Activated T-cell treated with anti-CD3 and anti-CD28 coated beads for 48 hours (primary cell): ENCODE measurements at regions not wholly inside any gene's neighbourhood (a gene's known extent, or its start where the extent isn't known, plus 50 kb on each side); places are given as distances from the start of the nearest gene placed in this dataset.

ENCODE experiments used
- DNase-seq: peaks from one replicate; pipeline ENCODE4 v3.0.0-alpha.2; 2020; ENCODE audit warnings: low read depth

DNA sequence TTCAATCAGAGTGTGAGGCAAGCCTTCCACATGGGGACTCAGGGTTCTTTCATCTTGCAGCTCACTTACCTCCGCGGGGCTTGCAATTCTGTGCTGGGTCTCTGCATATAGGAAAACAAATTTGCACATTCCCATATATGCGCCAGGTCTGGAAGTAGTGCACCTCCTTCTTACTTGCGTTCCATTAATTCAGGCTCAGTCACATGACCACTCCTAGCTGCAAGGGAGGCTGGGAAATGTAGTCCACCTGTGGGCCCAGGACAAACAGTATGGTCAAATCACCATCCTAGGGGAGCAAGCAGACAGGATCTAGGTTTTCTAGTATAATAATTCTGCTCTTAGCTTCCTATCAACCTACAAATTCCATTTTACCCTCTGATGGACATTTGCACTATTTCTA lies 160.4 kb downstream of the AACS start:
- DNase-seq: no peak

DNA sequence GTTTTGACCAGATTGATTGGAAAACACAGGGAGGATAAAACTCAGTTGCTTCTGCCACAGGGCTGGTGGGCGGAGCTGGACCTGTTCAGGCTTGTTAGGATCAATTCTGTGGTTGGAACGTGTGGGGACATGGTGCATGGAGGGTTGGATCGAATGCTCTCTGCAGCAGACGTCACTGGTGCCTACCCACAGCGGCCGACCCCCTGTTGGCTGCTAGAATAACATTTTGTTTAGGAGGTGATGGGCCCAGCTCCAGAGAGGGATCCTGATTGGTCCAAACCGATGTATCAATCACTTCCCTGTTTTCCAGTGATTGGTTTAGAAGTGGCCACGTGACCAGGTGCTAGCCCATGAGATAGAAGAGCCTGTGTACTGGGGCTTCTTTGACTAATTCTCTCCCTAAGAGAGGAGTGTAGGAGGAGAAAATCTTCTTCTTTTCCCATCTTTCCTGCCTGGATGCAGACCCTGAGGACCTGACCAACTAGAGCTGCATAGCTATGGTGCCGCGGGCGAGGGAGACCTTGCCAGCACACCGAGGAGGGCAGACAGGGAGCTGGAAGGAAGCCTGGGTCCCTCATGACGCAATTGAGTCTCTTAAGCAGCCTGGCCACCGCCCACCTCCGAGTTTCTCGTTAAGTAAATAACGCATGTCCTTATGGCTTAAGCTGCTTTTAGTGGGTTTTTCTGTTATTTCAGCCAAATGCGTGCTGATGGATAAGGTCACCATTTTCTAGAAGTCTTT lies 163.5 kb downstream of the AACS start:
- DNase-seq: no peak

DNA sequence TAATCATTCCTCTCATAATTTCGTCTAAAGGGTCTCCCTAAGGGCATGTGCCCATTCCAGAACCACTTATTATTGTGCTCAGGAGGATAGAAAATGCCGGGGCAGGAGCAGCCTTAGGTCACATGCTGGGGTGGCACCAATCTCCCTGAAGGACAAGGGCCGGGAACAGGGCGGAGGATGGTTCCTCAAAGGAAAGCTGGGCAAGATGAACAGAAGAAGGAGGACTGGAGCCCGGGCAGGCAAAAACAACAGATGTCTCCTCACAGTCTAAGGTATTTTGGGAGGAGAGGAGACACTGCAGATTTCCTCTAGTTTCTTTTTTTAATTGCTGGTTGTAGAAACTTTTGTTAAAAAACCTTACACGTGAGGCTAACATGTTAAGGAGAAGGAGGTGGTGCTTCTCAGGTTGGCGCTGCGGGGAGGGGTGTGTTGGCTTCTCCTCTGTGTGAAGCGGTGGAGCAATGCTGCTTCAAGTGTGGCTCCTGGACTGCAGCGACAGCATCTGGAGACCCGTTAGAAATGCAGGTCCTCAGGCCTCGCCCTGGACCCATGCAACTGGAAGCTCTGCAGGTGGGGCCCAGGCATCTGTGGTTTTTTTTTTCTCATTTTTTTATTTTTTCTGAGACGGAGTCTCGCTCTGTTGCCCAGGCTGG lies 164.8 kb downstream of the AACS start:
- no peak for DNase-seq

DNA sequence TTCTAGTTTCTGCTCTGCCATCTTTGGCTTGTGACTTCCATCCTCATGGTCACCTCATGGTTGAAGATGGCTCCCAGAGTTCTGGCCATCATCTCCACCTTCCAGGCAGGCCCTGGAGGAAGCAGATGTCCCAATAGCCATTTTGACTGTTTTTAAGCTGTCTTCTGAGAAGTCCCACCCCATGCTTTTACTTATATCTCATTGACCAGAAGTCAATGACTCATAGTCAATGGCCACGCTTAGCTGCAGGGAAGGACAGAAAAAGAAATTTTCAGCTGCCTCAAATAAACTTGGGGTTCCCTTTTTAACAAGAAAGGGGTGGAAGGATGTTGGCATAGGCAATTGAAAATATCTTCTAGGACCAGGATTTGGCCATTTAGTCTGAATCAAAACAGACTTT lies 168.1 kb downstream of the AACS start:
- no peak for DNase-seq

DNA sequence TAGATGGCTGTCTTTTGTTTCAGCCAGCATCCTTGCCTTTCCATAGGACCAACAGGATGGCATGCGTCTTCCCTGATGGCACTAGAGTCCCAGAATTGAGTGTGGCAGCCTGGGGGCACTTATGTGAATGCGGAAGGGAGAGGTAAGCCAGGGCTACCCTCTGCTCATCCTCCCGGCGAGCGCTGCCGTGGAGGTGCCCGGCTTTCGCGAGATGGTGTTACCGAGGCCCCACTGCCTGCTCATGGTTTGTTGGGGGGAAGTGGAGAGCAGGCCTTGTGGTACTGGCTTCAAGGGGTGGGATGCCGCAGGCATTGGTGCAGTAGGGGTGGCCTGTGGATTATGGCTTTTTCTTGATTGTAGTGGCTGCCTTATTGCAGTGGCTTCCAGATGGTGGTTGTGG lies 174.3 kb downstream of the AACS start:
- DNase-seq: no peak

DNA sequence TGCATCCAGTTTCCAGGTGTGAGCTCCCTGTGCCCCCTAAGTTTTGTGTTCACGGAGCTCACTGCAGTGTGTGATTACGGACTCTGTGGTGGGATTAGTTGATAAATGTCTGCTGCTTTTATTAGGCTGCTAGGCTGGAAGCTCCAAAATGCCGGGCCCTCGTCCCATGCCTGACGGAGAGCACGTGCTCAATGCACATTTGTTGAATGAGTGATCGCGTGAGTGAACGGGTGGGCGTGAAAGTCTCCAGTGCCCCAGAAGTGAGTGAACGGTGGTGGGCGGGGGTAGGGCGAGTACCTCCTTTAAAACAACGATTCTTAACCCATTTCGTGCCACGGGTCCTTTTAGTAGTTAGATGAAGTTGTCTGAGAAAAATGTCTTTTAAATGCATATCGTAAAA lies 175.5 kb downstream of the AACS start:
- DNase-seq: no peak

DNA sequence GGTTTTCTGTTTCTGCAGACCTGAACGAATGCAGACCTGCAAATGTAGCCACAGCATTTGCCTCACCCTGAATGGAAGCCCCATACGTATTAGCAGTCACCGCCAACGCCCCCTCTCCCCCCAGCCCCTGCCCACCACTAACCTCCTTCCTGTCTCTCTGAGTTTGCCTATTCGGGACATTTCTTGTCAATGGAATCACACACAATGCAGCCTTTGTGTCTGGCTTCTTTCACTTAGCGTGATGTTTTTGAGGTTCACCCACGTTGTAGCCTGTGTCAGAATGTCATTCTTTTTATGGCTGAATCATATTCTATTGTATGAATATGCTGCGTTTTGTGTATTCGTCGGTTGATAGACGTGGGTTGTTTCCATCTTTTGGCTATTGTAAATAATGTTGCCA lies 178.6 kb downstream of the AACS start:
- DNase-seq: no peak

DNA sequence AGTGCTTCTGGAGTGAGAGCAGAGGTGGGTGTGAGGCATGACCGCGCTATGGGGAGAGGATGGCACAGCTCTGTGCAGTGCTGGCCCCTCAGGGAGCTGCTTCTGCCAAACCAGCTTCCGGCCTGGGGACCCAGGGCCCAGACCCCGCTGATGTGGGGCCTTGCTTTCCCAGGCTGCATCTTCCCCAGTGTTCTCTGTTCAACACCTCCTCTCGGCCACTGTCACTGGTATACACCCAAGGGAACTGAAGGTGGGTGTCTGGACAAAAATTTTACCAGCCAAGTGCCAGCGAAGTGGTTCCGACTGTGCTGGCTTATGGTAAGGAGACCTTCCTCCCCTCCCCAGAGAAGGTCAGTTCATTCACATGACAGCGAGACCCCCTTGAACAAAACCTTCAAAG lies 179.1 kb downstream of the AACS start:
- no peak for DNase-seq

DNA sequence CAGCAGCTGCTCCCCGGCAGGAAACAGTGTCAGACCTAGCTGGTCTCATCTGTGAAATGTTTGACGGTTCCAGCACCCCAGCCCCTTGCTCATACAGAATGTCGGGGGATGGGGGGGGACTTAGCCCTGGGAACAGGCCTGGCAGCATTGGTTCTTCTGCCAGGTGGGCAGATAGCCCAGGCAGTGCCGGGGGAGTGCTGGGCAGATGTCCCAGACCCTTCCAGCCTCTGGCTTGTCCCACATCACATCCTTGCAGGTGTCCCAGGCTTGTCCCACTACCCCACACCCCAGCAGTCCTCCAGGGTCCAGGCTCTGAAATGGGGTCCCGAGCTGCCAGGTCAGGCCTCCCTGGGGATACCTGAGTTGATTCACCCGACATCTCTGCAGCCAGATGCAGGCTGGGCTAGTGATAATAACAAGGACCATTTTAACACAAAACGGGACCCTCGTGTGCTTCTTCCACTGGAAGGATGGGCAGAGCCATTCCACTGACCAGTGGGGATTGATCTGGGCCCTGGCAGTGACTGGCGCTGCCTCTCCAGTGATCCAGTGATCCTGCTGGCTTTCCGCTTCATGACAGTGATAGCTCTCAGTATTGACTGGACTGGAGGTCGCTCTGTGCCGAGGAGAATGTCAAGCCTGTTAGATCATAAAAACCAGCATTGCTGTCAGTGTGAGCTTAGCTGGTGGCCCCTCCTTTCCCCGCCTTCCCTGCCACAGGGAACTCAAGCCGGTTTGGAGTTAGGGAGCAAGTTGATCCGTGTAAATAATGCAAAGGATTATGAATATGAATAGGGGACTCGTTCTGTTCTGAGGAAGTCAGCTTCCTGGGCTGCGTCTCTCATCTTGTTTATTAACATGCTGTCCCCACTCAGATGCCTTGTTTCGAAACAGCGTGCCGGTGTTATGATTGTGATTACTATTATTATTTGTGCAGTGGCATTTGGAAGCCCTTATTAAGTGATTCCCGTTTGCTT lies 180.6 kb downstream of the AACS start:
- DNase-seq: no peak

DNA sequence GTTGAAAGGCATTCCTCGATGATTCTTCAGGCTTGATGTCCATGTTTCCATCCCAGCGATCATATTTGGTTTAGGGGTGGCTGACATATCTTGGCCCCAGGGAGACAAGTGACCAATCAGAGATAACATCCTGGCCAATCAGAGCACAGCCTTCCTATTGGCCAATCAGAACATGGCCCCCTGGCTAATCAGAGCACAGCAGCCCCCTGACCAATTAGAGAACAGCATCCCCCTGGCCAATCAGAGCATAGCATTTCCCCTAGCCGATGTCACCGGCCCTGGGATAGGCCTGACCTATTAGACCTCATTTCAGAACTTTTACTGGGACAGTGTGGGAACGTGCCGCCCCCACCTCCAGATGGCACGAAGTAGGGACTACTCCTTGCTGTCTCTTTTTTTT lies 182.2 kb downstream of the AACS start:
- no peak for DNase-seq

DNA sequence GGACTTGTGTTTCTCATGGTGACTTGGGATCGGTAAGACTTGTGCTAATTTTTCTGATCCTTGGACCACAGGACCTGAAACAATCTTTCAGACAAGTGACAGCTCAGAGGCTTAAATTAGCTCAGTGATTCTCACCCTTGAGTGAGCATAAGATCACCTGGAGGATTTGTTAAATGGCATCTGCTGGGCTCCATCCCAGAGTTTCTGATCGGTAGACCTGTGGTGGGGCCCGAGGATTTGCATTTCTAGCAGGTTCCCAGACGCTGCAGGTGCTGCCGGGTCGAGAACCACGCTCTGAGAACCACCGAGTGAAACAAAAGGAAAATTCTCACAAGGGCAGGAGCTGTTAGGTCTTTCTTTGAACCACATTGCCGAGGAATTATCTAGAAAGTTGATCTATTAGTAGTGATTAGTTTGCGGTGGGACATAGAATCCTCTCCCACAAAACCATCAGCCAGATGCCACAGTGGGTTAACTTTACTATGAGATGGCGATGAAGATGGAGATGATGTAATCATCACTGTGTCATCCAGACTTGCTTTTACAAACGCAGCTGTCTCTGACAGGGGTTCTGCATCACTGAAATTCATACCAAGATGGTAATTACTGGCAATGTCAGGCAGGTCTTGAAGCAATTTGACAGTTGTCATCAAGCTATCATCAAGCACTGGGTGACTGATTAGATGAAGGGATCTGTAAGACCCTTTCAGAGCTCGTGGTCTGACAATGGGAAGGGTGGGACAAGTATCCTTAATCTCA lies 184.0 kb downstream of the AACS start:
- no peak for DNase-seq

DNA sequence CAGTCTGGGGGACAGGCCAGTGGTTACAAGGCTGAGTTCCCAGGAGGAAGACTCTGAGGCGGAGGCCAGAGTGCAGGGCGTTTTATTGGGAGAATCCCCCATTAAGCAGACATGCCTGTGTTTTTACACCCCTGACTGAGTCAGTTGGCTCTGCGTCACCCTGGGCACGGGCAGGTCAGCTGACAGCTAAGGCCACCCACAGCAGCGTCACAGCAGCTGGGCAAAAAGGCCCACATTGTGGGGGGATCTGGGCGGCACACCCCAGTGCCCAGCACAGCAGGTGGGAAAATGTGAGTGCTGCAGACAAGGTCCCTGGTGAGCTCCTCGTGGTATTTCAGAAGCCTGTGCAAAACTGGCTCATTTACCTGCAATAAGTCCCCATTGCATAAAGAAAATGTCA lies 184.7 kb downstream of the AACS start:
- DNase-seq: no peak

DNA sequence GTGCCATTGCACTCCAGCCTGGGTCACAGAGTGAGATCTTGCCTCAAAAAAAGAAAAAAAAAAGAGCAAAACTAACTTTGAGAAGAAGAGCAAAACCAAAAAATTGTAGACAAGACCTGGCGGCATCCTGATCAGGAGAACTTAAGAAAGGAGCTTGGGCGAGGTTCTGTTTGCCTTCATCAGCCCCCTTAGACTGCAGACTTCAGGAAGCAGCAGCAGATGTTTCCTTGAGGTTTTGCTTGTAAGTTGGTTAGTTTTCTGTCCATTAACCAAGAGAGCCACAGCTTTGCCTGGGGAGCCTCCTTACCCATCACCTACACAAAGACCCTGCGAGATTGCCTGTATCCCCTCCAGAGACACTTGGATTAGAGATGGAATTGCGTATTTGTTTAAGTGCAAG lies 189.0 kb downstream of the AACS start:
- DNase-seq: no peak

DNA sequence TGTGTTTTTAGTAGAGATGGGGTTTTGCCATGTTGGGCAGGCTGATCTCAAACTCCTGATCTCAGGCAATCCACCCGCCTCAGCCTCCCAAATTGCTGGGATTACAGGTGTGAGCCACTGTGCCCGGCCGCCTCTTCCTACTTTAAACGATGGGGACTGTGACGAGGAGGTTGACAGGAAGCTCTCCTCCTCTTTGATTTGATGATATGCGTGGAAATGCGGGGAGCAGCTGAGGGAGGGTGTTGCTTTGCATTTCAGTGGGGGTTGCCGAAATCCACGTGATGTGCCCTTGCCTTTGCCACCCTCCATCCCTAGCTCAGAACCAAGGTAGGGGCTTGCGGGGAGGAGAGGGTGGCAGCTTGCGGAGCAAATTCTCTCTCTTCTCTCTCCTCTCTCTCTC lies 189.6 kb downstream of the AACS start:
- DNase-seq: no peak

DNA sequence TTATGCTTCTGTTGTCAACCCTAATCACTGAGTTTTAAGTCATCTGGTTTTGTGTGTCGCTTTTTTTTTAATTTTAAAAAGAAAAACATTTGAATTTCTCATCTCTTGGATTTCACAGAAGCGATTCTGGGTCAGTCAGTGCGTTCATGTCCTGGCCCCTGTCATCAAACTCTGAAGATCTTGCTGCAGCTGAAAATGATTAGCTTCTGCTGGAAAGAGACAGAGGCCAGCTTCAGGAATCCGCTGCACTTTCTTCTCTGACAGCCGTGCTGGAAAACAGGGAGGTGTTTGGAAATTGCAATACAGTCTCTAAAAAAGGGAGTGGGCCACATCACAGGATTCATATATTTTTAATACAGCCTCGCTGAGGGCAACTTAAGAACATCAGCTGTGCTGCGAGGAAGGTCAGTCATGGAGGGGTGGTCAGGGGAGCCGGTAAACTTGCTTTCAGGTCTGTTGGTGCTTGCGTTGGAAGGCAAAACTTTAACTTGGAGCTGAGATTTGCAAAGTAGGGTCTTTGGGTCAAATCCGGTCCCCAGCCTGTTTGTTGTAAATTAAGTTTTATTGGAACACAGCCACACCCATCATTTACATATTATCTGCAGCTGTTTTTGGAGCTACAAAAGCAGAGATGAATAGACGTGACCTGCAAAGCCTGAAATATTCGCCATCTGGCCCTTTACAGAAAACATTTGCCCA lies 190.8 kb downstream of the AACS start:
- DNase-seq: no peak

DNA sequence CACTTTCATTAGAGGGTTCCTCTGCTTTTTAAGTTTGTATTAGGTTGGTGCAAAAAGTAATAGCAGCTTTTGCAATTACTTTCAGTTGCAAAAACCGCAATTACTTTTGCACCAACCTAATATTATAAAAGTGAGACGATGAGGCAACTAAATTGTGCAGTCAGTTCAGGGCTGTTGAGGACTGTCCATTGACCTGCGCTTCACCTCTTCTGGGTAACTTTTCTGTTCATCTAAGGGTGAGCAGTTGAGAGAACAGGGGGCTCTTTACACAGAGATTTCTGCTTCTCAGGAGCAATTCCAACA lies 191.3 kb downstream of the AACS start:
- DNase-seq: no peak

DNA sequence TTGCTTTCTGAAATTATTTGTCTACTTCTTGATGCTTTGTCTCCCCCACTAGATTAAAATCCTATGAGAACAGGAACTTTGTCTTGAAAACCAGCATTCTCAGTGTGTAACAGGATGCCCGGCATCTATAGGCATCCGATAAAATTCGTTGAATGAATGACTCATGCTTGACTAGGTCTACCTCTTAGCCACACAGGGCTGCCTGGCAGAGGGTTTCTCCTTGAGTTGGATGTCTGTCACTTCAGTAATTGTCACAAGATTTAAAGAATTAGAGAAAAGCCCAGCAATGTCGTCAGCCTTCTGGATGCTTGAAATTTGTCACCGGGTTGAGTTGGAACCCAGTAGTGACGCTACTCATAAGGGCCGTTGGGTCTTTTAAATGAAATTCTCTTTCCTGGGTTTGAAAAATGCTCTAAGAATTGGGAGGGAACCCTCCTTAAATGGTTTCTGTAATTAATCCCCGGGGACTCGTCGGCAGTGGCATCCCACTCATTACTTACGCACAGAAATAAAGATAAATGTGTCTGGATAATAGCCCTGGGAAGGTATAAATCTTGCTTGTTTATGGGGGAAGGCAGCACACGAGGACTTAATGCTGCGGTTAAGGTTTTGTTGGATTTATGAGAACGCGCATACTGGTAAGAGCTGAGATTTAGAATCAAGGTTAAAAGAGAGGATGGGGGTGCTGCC lies 194.1 kb downstream of the AACS start:
- DNase-seq: no peak

DNA sequence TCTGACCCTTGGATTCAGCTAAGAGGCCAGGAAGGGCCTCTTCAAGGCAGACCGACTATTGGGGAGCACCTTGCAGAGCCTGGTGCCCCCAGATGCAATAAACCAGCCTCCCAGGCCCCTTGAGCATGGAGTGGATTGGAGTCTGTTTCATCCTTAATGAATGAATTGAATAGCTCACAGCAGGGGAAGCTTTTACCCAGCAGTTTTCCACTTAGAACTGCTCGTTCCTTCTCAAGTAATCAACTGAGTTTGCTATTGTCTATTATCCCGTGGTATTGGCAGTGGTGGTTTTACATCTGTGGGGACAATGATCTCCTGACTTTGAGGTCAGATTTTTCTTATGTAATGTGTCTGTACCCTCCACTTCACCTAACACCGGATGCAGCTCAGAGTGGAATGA lies 197.6 kb downstream of the AACS start:
- DNase-seq: no peak

DNA sequence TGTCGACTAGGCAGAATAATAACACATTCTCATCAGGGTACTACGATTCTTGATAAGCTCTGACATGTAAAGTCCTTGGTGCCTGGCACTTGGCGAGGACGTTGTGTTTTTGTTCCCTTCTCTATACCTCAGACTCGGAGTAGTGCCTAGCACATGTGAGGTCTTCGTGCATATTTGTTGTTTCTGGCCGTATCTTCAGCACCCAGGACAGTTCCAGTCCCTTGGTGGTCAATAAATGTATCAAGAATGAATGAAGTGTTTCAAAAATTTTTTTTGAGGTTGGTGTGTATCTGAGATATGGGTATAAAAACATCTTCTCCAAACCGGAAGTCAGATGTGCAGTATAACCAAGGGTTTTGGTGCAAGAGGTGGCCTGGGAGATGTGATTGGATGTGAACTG lies 198.2 kb downstream of the AACS start:
- no peak for DNase-seq

DNA sequence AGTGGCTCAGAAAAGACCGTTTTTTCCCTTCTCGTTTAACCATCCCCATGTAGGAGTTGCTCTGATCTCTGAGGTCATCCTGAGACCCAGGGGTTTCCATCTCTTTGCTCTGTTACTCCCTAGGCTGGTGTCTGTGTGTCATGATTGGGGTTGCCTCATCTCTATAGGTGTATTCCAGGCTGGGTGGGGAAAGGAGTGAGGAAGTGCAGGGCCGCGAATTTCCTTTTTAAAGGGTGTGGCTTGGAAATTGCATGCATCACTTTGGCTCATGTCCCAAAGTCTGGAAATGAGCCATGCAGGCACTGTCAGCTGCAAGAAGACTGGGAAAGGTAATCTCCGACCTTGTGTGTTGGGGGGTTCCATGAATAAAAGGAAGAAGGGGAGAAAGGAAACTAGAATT lies 201.9 kb downstream of the AACS start:
- DNase-seq: no peak

DNA sequence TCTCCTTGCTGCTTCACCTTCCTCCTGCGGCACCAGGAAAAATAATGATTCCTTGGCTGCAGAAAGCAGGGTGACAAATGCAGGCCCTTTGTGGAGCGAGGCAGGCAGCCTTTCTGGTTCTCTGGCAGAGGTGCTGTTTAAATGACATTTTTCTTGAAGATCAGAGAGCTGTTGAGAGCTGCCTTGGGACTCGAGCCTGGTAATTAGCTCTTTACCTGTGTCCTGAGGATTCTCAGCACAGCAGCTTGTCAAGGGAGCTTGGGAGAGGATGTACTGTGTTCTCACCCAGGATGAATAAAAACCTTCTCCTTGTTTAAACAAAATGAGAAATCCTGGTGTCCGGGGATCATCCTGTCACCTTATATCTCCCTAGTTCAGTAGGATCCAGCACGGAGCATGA lies 204.0 kb downstream of the AACS start:
- no peak for DNase-seq
